ENCODE measurements at regions not wholly inside any gene's neighbourhood (a gene's known extent, or its start where the extent isn't known, plus 50 kb on each side); places are given as distances from the start of the nearest gene placed in this dataset.

DNA sequence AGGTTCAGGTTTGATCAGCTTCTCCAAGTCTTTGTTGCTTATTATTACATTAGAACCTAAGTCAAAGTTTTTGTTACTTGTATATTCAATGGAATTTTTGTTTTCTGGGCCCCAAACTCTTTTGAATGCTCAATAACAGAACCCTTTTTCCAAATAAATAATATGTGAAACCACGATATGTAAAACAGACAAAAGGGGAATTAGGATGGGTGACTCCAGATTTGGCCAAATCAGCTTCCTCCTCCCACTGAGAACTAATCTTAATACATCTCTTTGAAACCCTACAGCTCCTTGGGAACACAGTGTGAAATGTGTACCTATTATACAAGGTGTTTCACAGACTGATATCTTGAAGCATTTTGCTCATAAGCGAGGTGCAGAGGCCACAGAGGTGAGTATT lies 67.0 kb upstream of the TNFSF18 start:
- in situ Hi-C loops (cut with HindIII; ENCODE audit: low pct_unique_long_range_greater_than_20kb, low sequenced_read_pairs) = no loop called here
- no peaks in the 10 kb centered on the region for H3K27me3 ChIP-seq (ENCODE audit: control insufficient read depth, insufficient read depth, low read length)
- no peak overlapping the region for H3K27ac ChIP-seq (ENCODE audit: low read length)
- H3K36me3 ChIP-seq (ENCODE audit: control insufficient read depth, insufficient read depth, low read length) = no peaks in the 10 kb centered on the region
- TF ChIP-seq POLR2AphosphoS5 (IDR thresholded peaks at IDR 0.05; ENCODE audit: low read depth, low read length) (no peak), SIN3A (IDR thresholded peaks at IDR 0.05; ENCODE audit: borderline replicate concordance, insufficient read depth, low read depth, low read length) (no peak), TCF7L2 (IDR thresholded peaks at IDR 0.05; ENCODE audit: low read depth, low read length) (no peak)
- TF ChIP-seq, protein P1, sequence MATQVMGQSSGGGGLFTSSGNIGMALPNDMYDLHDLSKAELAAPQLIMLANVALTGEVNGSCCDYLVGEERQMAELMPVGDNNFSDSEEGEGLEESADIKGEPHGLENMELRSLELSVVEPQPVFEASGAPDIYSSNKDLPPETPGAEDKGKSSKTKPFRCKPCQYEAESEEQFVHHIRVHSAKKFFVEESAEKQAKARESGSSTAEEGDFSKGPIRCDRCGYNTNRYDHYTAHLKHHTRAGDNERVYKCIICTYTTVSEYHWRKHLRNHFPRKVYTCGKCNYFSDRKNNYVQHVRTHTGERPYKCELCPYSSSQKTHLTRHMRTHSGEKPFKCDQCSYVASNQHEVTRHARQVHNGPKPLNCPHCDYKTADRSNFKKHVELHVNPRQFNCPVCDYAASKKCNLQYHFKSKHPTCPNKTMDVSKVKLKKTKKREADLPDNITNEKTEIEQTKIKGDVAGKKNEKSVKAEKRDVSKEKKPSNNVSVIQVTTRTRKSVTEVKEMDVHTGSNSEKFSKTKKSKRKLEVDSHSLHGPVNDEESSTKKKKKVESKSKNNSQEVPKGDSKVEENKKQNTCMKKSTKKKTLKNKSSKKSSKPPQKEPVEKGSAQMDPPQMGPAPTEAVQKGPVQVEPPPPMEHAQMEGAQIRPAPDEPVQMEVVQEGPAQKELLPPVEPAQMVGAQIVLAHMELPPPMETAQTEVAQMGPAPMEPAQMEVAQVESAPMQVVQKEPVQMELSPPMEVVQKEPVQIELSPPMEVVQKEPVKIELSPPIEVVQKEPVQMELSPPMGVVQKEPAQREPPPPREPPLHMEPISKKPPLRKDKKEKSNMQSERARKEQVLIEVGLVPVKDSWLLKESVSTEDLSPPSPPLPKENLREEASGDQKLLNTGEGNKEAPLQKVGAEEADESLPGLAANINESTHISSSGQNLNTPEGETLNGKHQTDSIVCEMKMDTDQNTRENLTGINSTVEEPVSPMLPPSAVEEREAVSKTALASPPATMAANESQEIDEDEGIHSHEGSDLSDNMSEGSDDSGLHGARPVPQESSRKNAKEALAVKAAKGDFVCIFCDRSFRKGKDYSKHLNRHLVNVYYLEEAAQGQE (IDR thresholded peaks at IDR 0.05; ENCODE audit: insufficient read depth in 1 of 2, low read depth in 2 of 2, low read length in 1 of 2) = no peak
- TF ChIP-seq, protein P2, sequence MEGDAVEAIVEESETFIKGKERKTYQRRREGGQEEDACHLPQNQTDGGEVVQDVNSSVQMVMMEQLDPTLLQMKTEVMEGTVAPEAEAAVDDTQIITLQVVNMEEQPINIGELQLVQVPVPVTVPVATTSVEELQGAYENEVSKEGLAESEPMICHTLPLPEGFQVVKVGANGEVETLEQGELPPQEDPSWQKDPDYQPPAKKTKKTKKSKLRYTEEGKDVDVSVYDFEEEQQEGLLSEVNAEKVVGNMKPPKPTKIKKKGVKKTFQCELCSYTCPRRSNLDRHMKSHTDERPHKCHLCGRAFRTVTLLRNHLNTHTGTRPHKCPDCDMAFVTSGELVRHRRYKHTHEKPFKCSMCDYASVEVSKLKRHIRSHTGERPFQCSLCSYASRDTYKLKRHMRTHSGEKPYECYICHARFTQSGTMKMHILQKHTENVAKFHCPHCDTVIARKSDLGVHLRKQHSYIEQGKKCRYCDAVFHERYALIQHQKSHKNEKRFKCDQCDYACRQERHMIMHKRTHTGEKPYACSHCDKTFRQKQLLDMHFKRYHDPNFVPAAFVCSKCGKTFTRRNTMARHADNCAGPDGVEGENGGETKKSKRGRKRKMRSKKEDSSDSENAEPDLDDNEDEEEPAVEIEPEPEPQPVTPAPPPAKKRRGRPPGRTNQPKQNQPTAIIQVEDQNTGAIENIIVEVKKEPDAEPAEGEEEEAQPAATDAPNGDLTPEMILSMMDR (IDR thresholded peaks at IDR 0.05) = no peak
- H3K9me3 ChIP-seq (ENCODE audit: control insufficient read depth, insufficient read depth, low read depth, low read length) = no peaks in the 10 kb centered on the region
- H3K4me1 ChIP-seq (ENCODE audit: control insufficient read depth, insufficient read depth, low read length) = no peaks in the 10 kb centered on the region; the same call in 1 of the 2 replicates
- ATAC-seq (no peak), DNase-seq (ENCODE audit: low read depth, low spot score) (no peak)
- intact Hi-C loops (cut with micrococcal nuclease; ENCODE audit: unreplicated experiment) = no loop called here
- no peak overlapping the region for H3K4me3 ChIP-seq (ENCODE audit: low read depth in 2 of 2, low read length in 2 of 2)
- no TSS peak for BruUV-seq (replicated peaks)
- CTCF ChIA-PET = no interaction called here
- POLR2A ChIA-PET = no interaction called here

DNA sequence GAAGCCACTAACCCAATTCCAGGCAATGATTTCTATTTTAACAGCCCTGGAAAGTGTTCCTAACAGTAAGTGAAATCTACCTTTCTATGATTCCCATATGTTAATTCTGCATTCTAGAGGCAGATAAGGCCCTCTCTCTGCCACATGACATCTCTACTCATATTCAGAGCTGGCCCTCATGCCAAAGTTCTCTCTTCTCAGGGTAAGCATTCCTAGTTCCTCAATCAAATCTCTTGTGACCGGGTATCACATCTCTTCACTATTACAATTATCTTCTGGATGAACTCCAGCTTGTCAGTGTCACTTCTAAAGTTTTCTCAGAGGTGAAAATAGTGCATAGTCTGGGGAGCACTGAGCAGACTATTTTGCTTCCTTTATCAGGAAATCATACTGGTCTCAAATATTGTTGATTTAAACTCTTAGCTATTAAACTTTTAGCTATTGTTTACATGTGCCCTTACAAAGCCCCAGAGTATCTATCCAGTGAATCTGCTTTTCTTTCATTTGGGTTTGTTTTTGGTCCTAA lies 66.4 kb upstream of the TNFSF18 start:
- BruUV-seq (replicated peaks) = no TSS peak

More for the DNA sequence above, 66.4 kb upstream of the TNFSF18 start:
- DNase-seq (ENCODE audit: low read depth, low spot score) (no peak), ATAC-seq (no peak)
- TF ChIP-seq POLR2AphosphoS5 (IDR thresholded peaks at IDR 0.05; ENCODE audit: low read depth, low read length) = no peak
- TF ChIP-seq, protein P1 (IDR thresholded peaks at IDR 0.05; ENCODE audit: insufficient read depth in 1 of 2, low read depth in 2 of 2, low read length in 1 of 2) = no peak
- no peak for TF ChIP-seq SIN3A (IDR thresholded peaks at IDR 0.05; ENCODE audit: borderline replicate concordance, insufficient read depth, low read depth, low read length)
- Histone ChIP-seq H3K27ac (ENCODE audit: low read length) (no peak overlapping the region), H3K9me3 (ENCODE audit: control insufficient read depth, insufficient read depth, low read depth, low read length) (no peaks in the 10 kb centered on the region), H3K4me3 (ENCODE audit: low read depth in 2 of 2, low read length in 2 of 2) (no peak overlapping the region), H3K27me3 (ENCODE audit: control insufficient read depth, insufficient read depth, low read length) (no peaks in the 10 kb centered on the region), H3K36me3 (ENCODE audit: control insufficient read depth, insufficient read depth, low read length) (no peaks in the 10 kb centered on the region), H3K4me1 (ENCODE audit: control insufficient read depth, insufficient read depth, low read length) (no peaks in the 10 kb centered on the region; the same call in 1 of the 2 replicates)
- in situ Hi-C loops (cut with HindIII; ENCODE audit: low pct_unique_long_range_greater_than_20kb, low sequenced_read_pairs) (no loop called here), intact Hi-C loops (cut with micrococcal nuclease; ENCODE audit: unreplicated experiment) (no loop called here)
- ChIA-PET POLR2A (no interaction called here), CTCF (no interaction called here)
